SU-DHL-6 (cell line): ENCODE measurements at regions not wholly inside any gene's neighbourhood (a gene's known extent, or its start where the extent isn't known, plus 50 kb on each side); places are given as distances from the start of the nearest gene placed in this dataset.

Source experiments
- H2AFZ ChIP-seq: fragments of 200-600 bp; sonication (generic); 2 replicates; pipeline ENCODE4 v1.6.1; 2014; ENCODE audit warnings: low read depth, mild to moderate bottlenecking, moderate library complexity, mixed read lengths, antibody characterized with exemption, low read length; ENCODE audit not compliant: severe bottlenecking
- H3F3A ChIP-seq: fragments of 200-600 bp; shearing (Covaris generic); 2 replicates; pipeline ENCODE4 v1.6.0; 2016; ENCODE audit warnings: antibody characterized with exemption, mild to moderate bottlenecking; ENCODE audit not compliant: insufficient read depth
- H3K27ac ChIP-seq: fragments of 200-600 bp; sonication (generic); 2 replicates; pipeline ENCODE4 v1.5.1; 2016; ENCODE audit warnings: low read depth, mild to moderate bottlenecking, low read length, moderate library complexity, mixed read lengths
- H3K27me3 ChIP-seq: fragments of 200-600 bp; sonication (generic), shearing (Covaris generic); 2 replicates; pipeline ENCODE4 v1.6.0; 2014; ENCODE audit warnings: mild to moderate bottlenecking, low read length
- H3K36me3 ChIP-seq: fragments of 200-600 bp; sonication (generic); 2 replicates; pipeline ENCODE4 v1.6.1; 2014; ENCODE audit warnings: mild to moderate bottlenecking, low read length, mixed read lengths
- H3K4me2 ChIP-seq: fragments of 300-600, 200-600 bp; shearing (Covaris generic), sonication (generic); 2 replicates; pipeline ENCODE4 v1.6.0; 2014; ENCODE audit warnings: low read length, low read depth, mild to moderate bottlenecking; ENCODE audit not compliant: poor library complexity, severe bottlenecking
- H3K4me3 ChIP-seq: fragments of 200-600 bp; sonication (generic); 2 replicates; pipeline ENCODE4 v1.5.1; 2014; ENCODE audit warnings: antibody characterized with exemption, low read length, mild to moderate bottlenecking, mixed read lengths; ENCODE audit not compliant: insufficient read depth, poor library complexity, severe bottlenecking
- H3K79me2 ChIP-seq: fragments of 200-600 bp; sonication (generic); 2 replicates; pipeline ENCODE4 v1.6.1; 2014; ENCODE audit warnings: mild to moderate bottlenecking, low read length, moderate library complexity; ENCODE audit not compliant: insufficient read depth
- H3K9ac ChIP-seq: fragments of 200-600 bp; sonication (generic); 2 replicates; pipeline ENCODE4 v1.7.0; 2014; ENCODE audit warnings: mild to moderate bottlenecking, low read length
- H3K9me2 ChIP-seq: fragments of 200-600 bp; sonication (generic); replicated peaks from 2 replicates; pipeline ENCODE4 v1.6.1; 2014; ENCODE audit warnings: low read length; ENCODE audit not compliant: insufficient read depth
- H3K9me3 ChIP-seq: fragments of 200-600 bp; sonication (generic); 2 replicates; pipeline ENCODE4 v1.6.1; 2014; ENCODE audit warnings: low read length, mixed read lengths; ENCODE audit not compliant: insufficient read depth
- H4K20me1 ChIP-seq: fragments of 200-600 bp; sonication (generic); 2 replicates; pipeline ENCODE4 v1.6.1; 2014; ENCODE audit warnings: low read depth, mild to moderate bottlenecking, antibody characterized with exemption, low read length, moderate library complexity, mixed read lengths
- EZH2phosphoT487 ChIP-seq: fragments of 200-600 bp; sonication (generic), shearing (Covaris generic); conservative IDR thresholded peaks from 2 replicates; pipeline ENCODE4 v1.6.1; 2018; ENCODE audit warnings: mild to moderate bottlenecking, antibody characterized with exemption, low read length, moderate library complexity, mixed read lengths
- TF ChIP-seq, protein P1 (sequence below): fragments of 200-600 bp; sonication (generic); IDR thresholded peaks from one replicate; pipeline ENCODE4 v1.5.1; 2017; ENCODE audit warnings: antibody characterized with exemption, mild to moderate bottlenecking, low read length, moderate library complexity; ENCODE audit not compliant: insufficient read depth, poor library complexity, severe bottlenecking

DNA sequence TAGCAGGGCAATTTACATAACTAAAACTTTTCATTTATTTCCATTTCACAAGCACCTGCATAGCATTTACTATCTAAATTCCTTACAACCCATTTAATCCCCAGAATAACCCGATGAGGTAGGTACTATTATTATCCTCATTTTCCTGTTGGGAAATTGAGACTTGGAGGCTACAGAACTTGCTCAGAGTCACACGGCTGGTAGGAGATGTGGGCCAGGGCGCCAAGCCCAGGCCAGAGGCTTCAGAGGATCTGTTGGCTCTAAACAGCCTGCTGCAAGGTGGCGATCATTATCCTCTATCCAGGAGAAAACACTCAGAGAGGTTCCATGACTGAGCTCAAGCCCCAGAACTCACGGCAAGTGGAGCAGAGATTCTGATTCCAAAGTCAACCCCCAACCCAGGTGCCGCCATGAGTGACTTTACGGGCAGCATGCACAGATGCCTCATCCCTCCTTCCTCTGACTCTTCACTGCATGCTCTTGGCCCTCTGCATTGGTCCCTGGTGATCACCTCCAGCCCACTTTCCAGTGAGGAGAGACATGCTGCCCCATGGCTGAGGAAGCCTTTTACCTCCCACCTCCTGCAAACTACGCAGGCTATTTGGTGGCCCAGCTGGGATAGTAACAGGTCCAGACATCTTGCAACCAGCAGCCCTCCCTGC, 168.4 kb upstream of the FSTL4 start:
- Histone ChIP-seq H3K9me3 (no peaks in the 10 kb centered on the region), H4K20me1 (no peaks in the 10 kb centered on the region), H3K27ac (no peak overlapping the region), H3K4me2 (no peak overlapping the region), H3K36me3 (no peaks in the 10 kb centered on the region), H3K9me2 (no peaks in the 10 kb centered on the region), H3F3A (no peaks in the 10 kb centered on the region), H3K4me3 (no peak overlapping the region), H2AFZ (no peak overlapping the region), H3K79me2 (no peaks in the 10 kb centered on the region), H3K27me3 (no peaks in the 10 kb centered on the region), H3K9ac (no peak overlapping the region)
- TF ChIP-seq, protein P1, sequence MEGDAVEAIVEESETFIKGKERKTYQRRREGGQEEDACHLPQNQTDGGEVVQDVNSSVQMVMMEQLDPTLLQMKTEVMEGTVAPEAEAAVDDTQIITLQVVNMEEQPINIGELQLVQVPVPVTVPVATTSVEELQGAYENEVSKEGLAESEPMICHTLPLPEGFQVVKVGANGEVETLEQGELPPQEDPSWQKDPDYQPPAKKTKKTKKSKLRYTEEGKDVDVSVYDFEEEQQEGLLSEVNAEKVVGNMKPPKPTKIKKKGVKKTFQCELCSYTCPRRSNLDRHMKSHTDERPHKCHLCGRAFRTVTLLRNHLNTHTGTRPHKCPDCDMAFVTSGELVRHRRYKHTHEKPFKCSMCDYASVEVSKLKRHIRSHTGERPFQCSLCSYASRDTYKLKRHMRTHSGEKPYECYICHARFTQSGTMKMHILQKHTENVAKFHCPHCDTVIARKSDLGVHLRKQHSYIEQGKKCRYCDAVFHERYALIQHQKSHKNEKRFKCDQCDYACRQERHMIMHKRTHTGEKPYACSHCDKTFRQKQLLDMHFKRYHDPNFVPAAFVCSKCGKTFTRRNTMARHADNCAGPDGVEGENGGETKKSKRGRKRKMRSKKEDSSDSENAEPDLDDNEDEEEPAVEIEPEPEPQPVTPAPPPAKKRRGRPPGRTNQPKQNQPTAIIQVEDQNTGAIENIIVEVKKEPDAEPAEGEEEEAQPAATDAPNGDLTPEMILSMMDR: no peak
- TF ChIP-seq EZH2phosphoT487: no peak

DNA sequence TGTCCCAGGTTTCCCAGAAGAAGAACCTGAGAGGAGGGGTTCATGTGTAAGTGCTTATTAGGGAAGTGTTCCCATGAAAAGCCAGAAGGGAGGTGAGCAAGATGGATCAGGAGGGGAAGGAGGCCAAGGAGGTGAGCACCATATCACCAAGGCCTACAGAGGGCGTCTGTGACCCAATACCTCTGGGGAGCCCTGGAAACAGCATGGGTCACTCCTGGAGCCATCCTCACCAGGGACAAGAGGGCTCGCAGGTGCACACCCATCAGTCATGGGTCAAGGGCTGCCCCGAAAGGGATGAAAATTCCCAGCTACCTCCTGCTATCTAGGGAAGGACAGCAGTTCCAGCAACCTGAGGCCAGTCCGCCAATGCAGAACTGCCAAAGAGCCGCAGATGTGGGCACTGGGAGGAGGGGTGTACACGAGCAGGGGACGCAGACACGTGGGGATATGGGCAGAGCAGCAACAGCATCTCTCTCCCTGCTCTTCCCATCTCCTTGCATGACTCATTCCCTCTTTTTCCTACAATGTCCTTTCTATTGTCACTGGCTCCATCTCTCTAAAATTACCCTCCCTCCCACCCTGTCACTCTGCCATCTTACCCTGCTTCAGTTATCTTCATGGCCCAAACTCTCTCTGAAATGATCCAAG, 167.6 kb upstream of the FSTL4 start:
- no peaks in the 10 kb centered on the region for H3F3A ChIP-seq
- H3K9me3 ChIP-seq: no peaks in the 10 kb centered on the region
- TF ChIP-seq EZH2phosphoT487: no peak
- TF ChIP-seq, protein P1: no peak
- no peaks in the 10 kb centered on the region for H4K20me1 ChIP-seq
- H3K36me3 ChIP-seq: no peaks in the 10 kb centered on the region
- H3K4me3 ChIP-seq: no peak overlapping the region
- no peaks in the 10 kb centered on the region for H3K79me2 ChIP-seq
- no peaks in the 10 kb centered on the region for H3K27me3 ChIP-seq
- no peaks in the 10 kb centered on the region for H3K9me2 ChIP-seq
- H3K27ac ChIP-seq: no peak overlapping the region
- no peak overlapping the region for H3K9ac ChIP-seq
- no peak overlapping the region for H3K4me2 ChIP-seq
- no peak overlapping the region for H2AFZ ChIP-seq

DNA sequence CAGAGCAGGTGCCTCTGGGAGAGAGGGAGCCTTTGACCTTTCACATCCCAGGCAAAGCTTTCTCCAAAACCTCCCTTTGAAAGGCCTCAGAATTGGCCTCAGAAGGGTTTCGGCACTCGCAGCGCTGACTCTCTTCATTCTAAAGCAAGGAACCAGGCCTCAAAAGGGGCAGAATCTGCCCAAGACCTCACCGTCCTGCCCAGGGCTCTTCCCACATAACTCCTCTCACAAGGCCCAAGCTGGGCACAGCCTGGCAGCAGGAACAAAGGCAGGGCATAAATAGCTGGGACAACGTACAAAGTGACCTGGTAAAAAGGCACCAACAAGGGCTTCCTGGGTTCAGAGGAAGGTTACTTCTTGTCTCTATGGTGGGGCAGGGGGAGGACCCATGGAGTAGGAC, 166.3 kb upstream of the FSTL4 start:
- no peaks in the 10 kb centered on the region for H4K20me1 ChIP-seq
- no peaks in the 10 kb centered on the region for H3K27me3 ChIP-seq

More for the DNA sequence above, 166.3 kb upstream of the FSTL4 start:
- no peaks in the 10 kb centered on the region for H3K36me3 ChIP-seq
- H3K9me3 ChIP-seq: no peaks in the 10 kb centered on the region
- H2AFZ ChIP-seq: no peak overlapping the region
- no peaks in the 10 kb centered on the region for H3K9me2 ChIP-seq
- no peaks in the 10 kb centered on the region for H3K79me2 ChIP-seq
- H3F3A ChIP-seq: no peaks in the 10 kb centered on the region
- no peak overlapping the region for H3K4me3 ChIP-seq
- no peak overlapping the region for H3K27ac ChIP-seq
- TF ChIP-seq, protein P1: no peak
- TF ChIP-seq EZH2phosphoT487: no peak
- H3K4me2 ChIP-seq: no peak overlapping the region
- no peak overlapping the region for H3K9ac ChIP-seq
